Astrocyte of the cerebellum (primary cell): ENCODE measurements at regions not wholly inside any gene's neighbourhood (a gene's known extent, or its start where the extent isn't known, plus 50 kb on each side); places are given as distances from the start of the nearest gene placed in this dataset.

ENCODE experiments used
- DNase-seq: peaks from one replicate; pipeline ENCODE4 v3.0.0-alpha.2; 2011; ENCODE audit warnings: low read depth
- H3K4me3 ChIP-seq: 2 replicates; pipeline ENCODE4 v1.5.1; 2011; ENCODE audit warnings: mild to moderate bottlenecking, low read depth, low read length, moderate library complexity
- CTCF ChIP-seq: IDR thresholded peaks from 2 replicates; pipeline ENCODE4 v1.5.1; 2012; ENCODE audit warnings: low read length, low read depth, moderate library complexity, mild to moderate bottlenecking; ENCODE audit errors: missing control alignments
- in situ Hi-C: cut with HindIII; loops from 2 replicates; pipeline ENCODE4 v1.10.0; 2017; ENCODE audit warnings: low sequenced_read_pairs

GRCh38 chr3:161156936-161157335, 51.8 kb upstream of the B3GALNT1 start:
- DNase-seq, result no peak
- in situ Hi-C loops, result no loop called here
- H3K4me3 ChIP-seq, result no peak overlapping the region
- TF ChIP-seq CTCF, result no peak

GRCh38 chr3:161161603-161162002, 56.5 kb upstream of the B3GALNT1 start:
- DNase-seq, result no peak
- in situ Hi-C loops, result no loop called here
- TF ChIP-seq CTCF, result no peak

GRCh38 chr3:161163297-161163696, 57.8 kb upstream of the NMD3 start:
- H3K4me3 ChIP-seq, result no peak overlapping the region
- in situ Hi-C loops, result no loop called here
- no peak for TF ChIP-seq CTCF
- peak; percentile 90 for DNase-seq

More at GRCh38 chr3:161161603-161162002, 56.5 kb upstream of the B3GALNT1 start:
- no peak overlapping the region for H3K4me3 ChIP-seq

- no peak for TF ChIP-seq CTCF
- in situ Hi-C loops, result no loop called here
- no peak overlapping the region for H3K4me3 ChIP-seq
- no peak for DNase-seq
Observed at GRCh38 chr3:161166051-161166450, 55.1 kb upstream of the NMD3 start.

GRCh38 chr3:161171113-161171512, 50.0 kb upstream of the NMD3 start:
- no peak overlapping the region for H3K4me3 ChIP-seq
- in situ Hi-C loops, result no loop called here
- DNase-seq, result peak; percentile 67
- no peak for TF ChIP-seq CTCF
